ENCODE measurements at regions not wholly inside any gene's neighbourhood (a gene's known extent, or its start where the extent isn't known, plus 50 kb on each side); places are given as distances from the start of the nearest gene placed in this dataset.

DNA sequence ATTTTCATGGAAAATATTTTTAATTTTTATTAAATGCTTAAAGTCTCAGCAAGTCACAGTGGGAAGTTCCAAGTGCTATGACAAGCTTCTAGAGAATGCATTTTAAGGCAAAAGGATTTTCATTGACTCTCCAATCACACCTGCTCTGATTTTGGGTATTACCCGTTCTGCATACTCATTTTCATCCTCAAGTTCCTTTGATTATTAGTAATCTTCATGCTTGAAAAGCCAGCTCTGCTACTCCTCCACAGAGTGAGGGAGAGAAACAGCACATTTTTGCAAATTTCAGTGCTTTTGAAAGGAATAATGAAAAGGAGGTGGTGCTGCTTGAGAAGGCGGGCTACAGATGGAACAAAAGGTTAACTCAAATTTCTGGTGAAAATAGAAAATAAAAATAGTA lies 450.7 kb downstream of the NSUN3 start:
- DNase-seq: no peak

GRCh38 chr3:94515983-94516382 lies 453.1 kb downstream of the NSUN3 start:
- no peak for DNase-seq

DNA sequence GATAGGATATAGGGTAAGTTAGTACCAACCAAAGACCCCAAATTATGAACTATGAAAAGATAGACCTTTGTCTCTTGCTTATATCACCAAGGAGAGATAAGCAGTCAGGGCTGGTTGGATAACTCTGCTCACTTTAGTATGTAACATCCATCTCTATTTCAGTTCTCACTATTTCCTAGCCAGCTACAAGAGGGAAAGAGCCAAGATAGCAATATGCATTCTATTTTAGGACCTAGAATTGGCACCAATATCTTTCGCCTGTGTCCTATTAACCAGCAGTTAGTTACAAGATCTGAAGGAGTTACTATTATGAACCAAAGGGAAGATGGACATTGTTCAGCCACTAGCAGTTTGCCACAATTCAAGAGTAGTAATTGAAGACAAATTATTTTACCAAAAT lies 457.5 kb downstream of the NSUN3 start:
- DNase-seq: no peak

DNA sequence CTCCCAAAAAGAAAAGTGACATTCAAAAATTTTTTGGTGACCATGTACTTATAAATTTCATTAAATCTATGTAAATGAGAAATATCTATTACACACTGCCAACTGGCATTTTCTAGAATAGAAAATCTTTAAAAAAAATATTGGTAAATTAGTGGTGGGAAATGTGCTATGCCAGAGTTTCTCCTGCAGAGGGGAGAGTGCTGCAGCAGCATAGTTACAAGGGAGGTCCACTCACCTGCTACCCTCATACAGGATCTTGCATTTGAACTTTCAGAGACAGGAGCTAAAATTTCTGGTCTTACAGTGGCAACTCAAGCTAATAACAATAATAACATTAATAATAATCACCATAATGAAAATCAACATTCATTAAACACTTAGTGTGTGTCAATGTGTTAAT lies 459.6 kb downstream of the NSUN3 start:
- no peak for DNase-seq

- no peak for DNase-seq
Measured at GRCh38 chr3:94524102-94524919, 461.4 kb downstream of the NSUN3 start.

GRCh38 chr3:94525043-94525442 lies 462.2 kb downstream of the NSUN3 start:
- DNase-seq: no peak

DNA sequence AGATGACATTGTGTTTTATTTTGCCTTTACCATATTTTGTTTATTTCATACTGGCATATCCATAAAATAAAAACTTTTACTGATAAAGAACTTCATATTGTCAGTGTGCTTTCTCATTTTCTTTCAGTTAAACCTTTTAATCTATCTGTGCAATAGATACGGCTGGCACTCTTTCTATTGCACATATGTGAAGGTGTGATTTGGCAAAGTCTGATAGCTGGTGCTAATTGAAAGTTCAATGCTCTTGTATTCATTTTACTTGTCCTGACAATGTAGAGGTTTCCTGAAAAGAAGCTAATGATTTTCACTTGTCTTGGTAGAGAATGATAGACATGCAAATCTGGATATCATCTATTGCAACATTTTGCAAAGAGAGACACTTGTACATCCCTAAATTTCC lies 467.0 kb downstream of the NSUN3 start:
- no peak for DNase-seq

- no peak for DNase-seq
Measured at GRCh38 chr3:94532951-94533350, 470.1 kb downstream of the NSUN3 start.

- DNase-seq: no peak
Measured at GRCh38 chr3:94539937-94540336, 477.1 kb downstream of the NSUN3 start.

DNA sequence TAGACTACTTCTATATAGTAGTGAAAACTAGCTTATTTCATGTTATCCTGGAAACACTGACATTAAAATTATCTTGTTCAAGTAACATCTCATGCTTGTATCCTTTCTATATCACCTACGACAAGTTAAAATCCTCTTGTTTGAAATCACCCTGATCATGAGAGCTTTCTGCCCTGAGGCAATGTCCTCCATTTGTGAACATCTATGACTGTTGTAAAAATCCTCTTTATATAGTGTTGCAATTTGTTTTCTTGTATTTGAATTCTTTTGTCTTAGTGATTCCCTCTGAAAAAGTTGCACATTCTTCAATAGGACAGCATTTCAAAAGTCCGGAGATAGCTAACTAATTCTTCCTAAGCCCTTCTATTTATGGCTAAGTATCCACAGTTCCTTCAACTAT lies 480.3 kb downstream of the NSUN3 start:
- DNase-seq: no peak

DNA sequence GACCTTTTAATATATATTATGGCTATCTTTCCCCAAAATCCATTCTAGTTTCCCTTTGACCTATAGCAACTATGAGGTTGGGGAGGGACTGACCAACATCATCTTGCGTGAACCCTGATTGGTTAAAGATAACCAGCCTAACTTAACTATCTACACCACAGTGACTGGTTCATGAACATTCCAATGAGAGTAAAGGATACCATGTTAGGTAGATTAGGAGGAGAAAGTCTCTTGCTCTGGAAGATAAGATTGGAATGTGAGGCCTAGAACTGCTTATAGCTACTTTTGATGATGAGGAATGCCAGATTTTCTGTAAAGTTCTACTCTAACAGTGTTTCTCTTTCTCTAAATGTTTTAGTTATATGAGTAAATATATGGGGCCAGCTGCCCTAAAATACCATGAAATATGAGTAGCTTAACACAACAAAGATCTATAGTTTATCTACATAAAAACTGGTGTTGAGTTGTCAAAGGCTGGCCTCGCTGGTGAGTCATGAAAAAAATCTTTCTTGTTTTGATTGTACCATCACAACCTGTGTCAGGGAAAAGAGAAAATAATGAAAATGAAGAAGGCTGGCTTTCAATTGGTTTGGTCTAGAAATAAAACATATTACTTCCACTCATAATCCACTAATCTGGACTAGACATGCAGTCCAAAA lies 481.4 kb downstream of the NSUN3 start:
- DNase-seq: no peak

DNA sequence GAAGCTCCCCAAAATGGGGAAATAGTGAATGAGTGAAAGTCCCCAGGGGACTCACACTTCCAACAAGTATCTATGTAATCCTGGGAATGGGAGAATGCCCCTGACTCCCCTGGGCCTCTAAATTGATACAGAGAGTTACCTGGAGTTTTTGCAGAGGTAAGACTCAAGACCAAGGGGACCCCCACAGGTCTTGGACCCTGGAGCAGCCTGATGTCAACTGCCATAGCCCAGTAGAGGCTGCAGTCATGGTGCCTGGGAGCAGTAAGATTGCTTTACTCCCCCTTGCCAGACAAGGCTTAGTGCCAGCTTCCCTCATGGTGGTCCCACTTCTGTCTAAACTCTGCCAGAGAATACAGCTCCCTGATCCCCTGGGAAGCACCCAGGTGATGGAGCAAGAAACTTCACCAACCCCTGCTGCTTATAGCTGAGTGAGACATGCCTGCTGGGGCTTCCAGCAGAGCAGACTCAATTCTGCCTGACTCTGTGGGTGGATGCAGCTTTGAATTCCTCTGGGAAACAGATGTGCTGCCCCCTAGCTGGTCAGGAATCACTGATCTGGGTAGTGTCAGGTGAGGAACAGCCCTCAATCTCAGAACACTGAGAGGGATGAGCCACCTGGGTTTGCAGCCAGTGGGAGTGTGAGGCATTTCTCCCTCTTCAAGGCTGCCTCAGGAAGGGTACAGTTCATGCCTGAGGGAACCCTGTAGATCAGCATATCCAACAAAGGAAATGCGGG lies 485.9 kb downstream of the NSUN3 start:
- no peak for DNase-seq

GRCh38 chr3:94561094-94561493 lies 498.2 kb downstream of the NSUN3 start:
- DNase-seq: no peak

DNA sequence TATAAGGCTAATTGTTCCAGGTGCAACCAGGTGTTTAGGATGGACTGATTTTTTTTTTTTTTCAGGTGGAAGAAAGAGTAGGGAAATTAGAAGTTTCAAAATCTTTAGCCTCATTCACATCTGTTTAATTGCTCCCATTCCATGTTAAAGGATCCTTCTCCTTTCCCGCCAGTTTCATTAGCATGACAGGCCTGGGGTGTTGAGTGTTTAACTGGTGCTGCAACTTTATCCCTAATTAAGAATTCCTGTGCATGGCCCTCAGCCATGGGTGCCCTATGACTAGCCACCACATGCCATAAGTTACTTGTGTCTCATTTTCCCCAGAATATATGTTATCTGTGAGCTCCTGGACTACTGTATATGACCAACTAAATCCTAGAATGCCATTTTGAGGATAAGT lies 501.4 kb downstream of the NSUN3 start:
- DNase-seq: no peak

DNA sequence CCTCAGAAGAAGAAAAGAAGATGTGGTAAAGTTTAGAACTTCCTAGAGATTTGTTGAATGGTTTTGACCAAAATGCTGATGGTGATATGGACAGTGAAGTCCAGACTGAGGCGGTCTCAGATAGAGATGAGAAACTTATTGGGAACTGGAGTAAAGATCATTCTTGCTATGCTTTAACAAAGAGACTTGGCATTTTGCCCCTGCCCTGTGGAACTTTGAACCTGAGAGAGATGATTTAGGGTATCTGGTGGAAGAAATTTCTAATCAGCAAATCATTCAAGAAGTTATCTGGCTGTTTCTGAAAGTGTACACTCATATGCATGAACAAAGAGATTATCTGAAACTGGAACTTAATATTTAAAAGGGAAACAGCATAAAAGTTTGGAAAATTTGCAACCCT lies 505.2 kb downstream of the NSUN3 start:
- DNase-seq: no peak

DNA sequence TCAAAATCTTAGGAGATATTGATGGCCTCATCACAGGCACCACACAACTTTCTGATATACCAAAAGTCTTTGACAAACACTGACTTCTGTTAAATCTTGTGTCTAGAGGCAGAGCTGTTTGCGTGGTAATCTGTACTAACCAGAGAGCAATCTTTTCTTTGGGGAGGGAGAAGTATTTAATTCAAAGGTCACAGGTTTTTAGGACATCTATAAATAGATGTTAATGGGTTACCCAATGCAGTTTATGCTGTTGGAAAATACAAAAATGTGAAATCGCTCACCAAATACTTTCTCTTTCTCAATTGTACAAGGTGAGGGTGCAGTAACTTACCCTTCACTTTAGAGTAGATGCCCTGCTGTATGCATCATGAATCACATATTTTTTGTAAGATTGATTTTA lies 510.5 kb downstream of the NSUN3 start:
- DNase-seq: no peak

DNA sequence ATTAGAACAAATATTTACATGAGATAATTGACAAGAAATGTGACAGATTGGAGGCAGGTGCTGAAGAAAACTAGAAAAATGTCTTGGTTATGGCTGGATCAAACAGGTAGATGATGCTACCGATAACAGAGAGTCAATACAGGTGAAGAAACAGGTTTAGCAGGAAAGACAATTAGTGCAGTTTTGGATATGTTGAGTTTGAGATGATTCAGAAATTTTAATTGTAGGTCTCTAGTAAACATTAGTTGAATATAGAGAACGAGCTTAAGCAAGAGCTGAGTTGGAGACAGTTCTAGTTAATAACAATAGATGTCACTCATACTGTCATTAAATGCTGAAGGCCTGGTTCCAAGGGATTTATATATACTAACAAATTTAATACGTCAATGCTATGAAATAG lies 524.4 kb downstream of the NSUN3 start:
- no peak for DNase-seq

DNA sequence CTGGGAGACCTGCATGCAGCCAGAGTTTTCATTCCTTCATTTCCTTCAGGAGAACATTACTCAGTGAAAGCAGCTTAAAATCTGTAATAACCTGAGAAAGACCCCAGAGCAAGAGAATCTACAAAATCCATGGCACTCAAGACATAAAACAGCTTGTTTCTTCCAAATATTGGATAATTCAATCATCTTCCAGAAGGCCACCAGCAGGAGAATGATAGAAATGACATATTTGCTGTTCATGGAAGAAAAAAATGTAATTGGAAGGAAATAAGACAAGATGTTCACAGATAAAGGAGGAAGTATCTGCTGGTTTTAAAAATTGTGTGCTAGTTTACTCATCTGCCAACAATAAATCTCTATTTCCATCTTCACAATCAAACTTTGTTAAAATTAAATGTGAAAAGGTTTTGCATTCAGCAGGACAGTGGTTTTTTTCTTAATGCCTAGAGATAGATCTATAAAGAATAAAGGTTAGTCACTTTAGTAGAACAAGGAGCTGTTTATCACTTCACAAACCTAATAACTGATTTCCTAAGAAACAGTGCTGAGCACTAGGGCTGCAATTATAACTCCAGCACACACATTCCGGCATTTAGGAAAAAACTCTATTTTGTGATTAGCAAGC lies 530.8 kb downstream of the NSUN3 start:
- no peak for DNase-seq

GRCh38 chr3:94596141-94596540 lies 533.3 kb downstream of the NSUN3 start:
- no peak for DNase-seq

- no peak for DNase-seq
Measured at GRCh38 chr3:94596887-94597566, 534.2 kb downstream of the NSUN3 start.

GRCh38 chr3:94607778-94608177 lies 544.9 kb downstream of the NSUN3 start:
- no peak for DNase-seq

GRCh38 chr3:94609908-94610307 lies 547.0 kb downstream of the NSUN3 start:
- no peak for DNase-seq

DNA sequence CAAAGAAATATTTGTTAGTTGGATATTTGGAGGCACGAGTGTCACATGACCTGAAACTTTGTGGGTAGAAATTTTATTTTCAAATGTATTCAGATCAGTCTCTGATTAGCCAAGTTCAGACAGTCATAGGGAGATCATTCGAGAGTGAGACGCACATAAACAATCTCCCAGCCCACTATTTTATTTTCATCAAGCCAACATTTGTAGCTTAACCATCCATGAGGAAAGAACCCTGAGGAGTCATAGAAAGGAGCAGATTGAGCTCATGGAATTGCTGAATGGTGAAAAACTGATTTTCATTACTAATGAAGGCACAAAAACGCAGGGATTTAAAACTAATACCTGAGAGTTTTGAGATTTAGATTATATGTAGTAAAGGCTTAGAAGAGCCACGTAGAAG lies 548.7 kb downstream of the NSUN3 start:
- no peak for DNase-seq

Data from GF-D8 (cell line).